H9 (cell line): ENCODE measurements at regions not wholly inside any gene's neighbourhood (a gene's known extent, or its start where the extent isn't known, plus 50 kb on each side); places are given as distances from the start of the nearest gene placed in this dataset.

ENCODE experiments used
- DNase-seq: peaks from one replicate; pipeline ENCODE4 v3.0.0-alpha.2; 2017
- H2AFZ ChIP-seq: one replicate; pipeline ENCODE4 v1.6.1; 2013; ENCODE audit warnings: mild to moderate bottlenecking, low read length, control low read depth, moderate library complexity
- H2AK5ac ChIP-seq: 2 replicates; pipeline ENCODE4 v1.6.1; 2013; ENCODE audit warnings: low read length, control low read depth, mixed read lengths; ENCODE audit not compliant: insufficient read length
- H2BK120ac ChIP-seq: one replicate; pipeline ENCODE4 v1.6.1; 2013; ENCODE audit warnings: low read depth, mild to moderate bottlenecking, low read length, control low read depth, inconsistent platforms; ENCODE audit not compliant: poor library complexity, severe bottlenecking
- H2BK12ac ChIP-seq: 2 replicates; pipeline ENCODE4 v1.6.1; 2013; ENCODE audit warnings: low read length, control low read depth, mixed read lengths, low read depth; ENCODE audit not compliant: insufficient read length
- H2BK15ac ChIP-seq: 2 replicates; pipeline ENCODE4 v1.6.1; 2013; ENCODE audit warnings: low read depth, low read length, control low read depth
- H2BK20ac ChIP-seq: one replicate; pipeline ENCODE4 v1.6.1; 2013; ENCODE audit warnings: low read depth, mild to moderate bottlenecking, low read length, control low read depth, inconsistent platforms; ENCODE audit not compliant: poor library complexity, severe bottlenecking
- H2BK5ac ChIP-seq: 2 replicates; pipeline ENCODE4 v1.6.1; 2013; ENCODE audit warnings: low read length, control low read depth, mixed read lengths; ENCODE audit not compliant: insufficient read length
- H3K14ac ChIP-seq: 2 replicates; pipeline ENCODE4 v1.6.1; 2013; ENCODE audit warnings: low read length, control low read depth; ENCODE audit not compliant: insufficient read depth
- H3K18ac ChIP-seq: 2 replicates; pipeline ENCODE4 v1.6.1; 2013; ENCODE audit warnings: low read depth, mild to moderate bottlenecking, mixed read lengths, low read length, control low read depth; ENCODE audit not compliant: insufficient read length
- H3K23ac ChIP-seq: 2 replicates; pipeline ENCODE4 v1.6.1; 2013; ENCODE audit warnings: low read length, control low read depth, mixed read lengths, low read depth; ENCODE audit not compliant: insufficient read length
- H3K23me2 ChIP-seq: 2 replicates; pipeline ENCODE4 v1.6.1; 2013; ENCODE audit warnings: low read depth, mild to moderate bottlenecking, mixed read lengths, low read length, control low read depth; ENCODE audit not compliant: insufficient read length, poor library complexity, severe bottlenecking
- H3K27ac ChIP-seq: 2 replicates; pipeline ENCODE4 v1.5.1; 2013; ENCODE audit warnings: low read length, control low read depth, mixed read lengths, low read depth; ENCODE audit not compliant: insufficient read length
- H3K27me3 ChIP-seq: 2 replicates; pipeline ENCODE4 v1.6.1; 2013; ENCODE audit warnings: low read length, control low read depth, inconsistent platforms; ENCODE audit not compliant: insufficient read depth
- H3K4ac ChIP-seq: 2 replicates; pipeline ENCODE4 v1.6.1; 2013; ENCODE audit warnings: low read depth, mild to moderate bottlenecking, control low read depth, inconsistent platforms, low read length, moderate library complexity
- H3K4me1 ChIP-seq: 2 replicates; pipeline ENCODE4 v1.6.1; 2013; ENCODE audit warnings: low read length, control low read depth, inconsistent platforms; ENCODE audit not compliant: insufficient read depth
- H3K4me2 ChIP-seq: 2 replicates; pipeline ENCODE4 v1.6.1; 2013; ENCODE audit warnings: low read length, control low read depth, mixed read lengths; ENCODE audit not compliant: insufficient read length, insufficient read depth
- H3K56ac ChIP-seq: 2 replicates; pipeline ENCODE4 v1.6.1; 2013; ENCODE audit warnings: low read depth, mild to moderate bottlenecking, mixed read lengths, low read length, control low read depth; ENCODE audit not compliant: insufficient read length
- H3K79me1 ChIP-seq: 2 replicates; pipeline ENCODE4 v1.6.1; 2013; ENCODE audit warnings: low read depth, mild to moderate bottlenecking, moderate library complexity, low read length, control low read depth, inconsistent platforms; ENCODE audit not compliant: insufficient read depth, poor library complexity, severe bottlenecking
- H3K79me2 ChIP-seq: 2 replicates; pipeline ENCODE4 v1.6.1; 2013; ENCODE audit warnings: low read length, control low read depth, inconsistent platforms; ENCODE audit not compliant: insufficient read depth
- H3K9ac ChIP-seq: 2 replicates; pipeline ENCODE4 v1.6.1; 2013; ENCODE audit warnings: low read length, control low read depth, mixed read lengths; ENCODE audit not compliant: insufficient read length; ENCODE audit errors: extremely low read depth
- H3K9me3 ChIP-seq: one replicate; pipeline ENCODE4 v1.6.1; 2013; ENCODE audit warnings: low read depth, low read length, inconsistent platforms; ENCODE audit not compliant: control insufficient read depth
- H3T11ph ChIP-seq: one replicate; pipeline ENCODE4 v1.6.1; 2013; ENCODE audit warnings: mild to moderate bottlenecking, low read length, control low read depth, inconsistent platforms
- H4K20me1 ChIP-seq: one replicate; pipeline ENCODE4 v1.6.1; 2013; ENCODE audit not compliant: control insufficient read depth, insufficient read length, insufficient read depth
- H4K5ac ChIP-seq: 2 replicates; pipeline ENCODE4 v1.6.1; 2013; ENCODE audit warnings: low read depth, mild to moderate bottlenecking, mixed read lengths, low read length, control low read depth; ENCODE audit not compliant: insufficient read length
- H4K8ac ChIP-seq: replicated peaks from 2 replicates; pipeline ENCODE4 v1.6.1; 2013; ENCODE audit warnings: low read length, control low read depth, mixed read lengths, low read depth; ENCODE audit not compliant: insufficient read length
- H4K91ac ChIP-seq: 2 replicates; pipeline ENCODE4 v1.6.1; 2013; ENCODE audit warnings: low read depth, mild to moderate bottlenecking, moderate library complexity, mixed read lengths, low read length, control low read depth; ENCODE audit not compliant: insufficient read length
- H3K27ac Mint-ChIP-seq, 3 experiments: 2 replicates in 2 of 3; 3 replicates in 1 of 3; pipeline ENCODE4 v1.8.0; 2020 to 2021; ENCODE audit warnings: mixed read lengths in 3 of 3, mild to moderate bottlenecking in 1 of 3, moderate library complexity in 1 of 3
- H3K27me3 Mint-ChIP-seq: 2 replicates; pipeline ENCODE4 v1.8.0; 2021; ENCODE audit warnings: low read depth, mild to moderate bottlenecking, moderate library complexity, mixed read lengths
- H3K36me3 Mint-ChIP-seq, 3 experiments: 2 replicates in 2 of 3; 3 replicates in 1 of 3; pipeline ENCODE4 v1.8.0; 2020 to 2021; ENCODE audit warnings: low read depth in 3 of 3, mixed read lengths in 3 of 3; ENCODE audit not compliant: insufficient read depth in 1 of 3
- H3K4me1 Mint-ChIP-seq, 2 experiments: 2 replicates each; pipeline ENCODE4 v1.8.0; 2020; ENCODE audit warnings: mixed read lengths in 2 of 2
- H3K4me3 Mint-ChIP-seq, 2 experiments: 2 replicates in 1 of 2; 3 replicates in 1 of 2; pipeline ENCODE4 v1.8.0; 2020 to 2021; ENCODE audit warnings: mild to moderate bottlenecking in 2 of 2, mixed read lengths in 2 of 2, moderate library complexity in 1 of 2
- H3K9me3 Mint-ChIP-seq, 2 experiments: 2 replicates in 1 of 2; 3 replicates in 1 of 2; pipeline ENCODE4 v1.8.0; 2020; ENCODE audit warnings: mild to moderate bottlenecking in 2 of 2, mixed read lengths in 2 of 2, moderate library complexity in 1 of 2
- WGBS: extraction: QIAGEN DNeasy Blood & Tissue Kit; methylation state at CpG from one replicate; pipeline ENCODE4 v1.1.7; 2013; ENCODE audit warnings: missing lambda C conversion rate, low lambda C conversion rate, mixed read lengths; ENCODE audit not compliant: insufficient read length; ENCODE audit errors: extremely low coverage; 5-methylcytosine and 5-hydroxymethylcytosine counted together
- TF ChIP-seq, protein P1 (sequence below): fragments of 200-600 bp; sonication (generic); conservative IDR thresholded peaks from 3 replicates; pipeline ENCODE4 v1.8.0; 2021; ENCODE audit warnings: antibody characterized with exemption, mild to moderate bottlenecking

DNA sequence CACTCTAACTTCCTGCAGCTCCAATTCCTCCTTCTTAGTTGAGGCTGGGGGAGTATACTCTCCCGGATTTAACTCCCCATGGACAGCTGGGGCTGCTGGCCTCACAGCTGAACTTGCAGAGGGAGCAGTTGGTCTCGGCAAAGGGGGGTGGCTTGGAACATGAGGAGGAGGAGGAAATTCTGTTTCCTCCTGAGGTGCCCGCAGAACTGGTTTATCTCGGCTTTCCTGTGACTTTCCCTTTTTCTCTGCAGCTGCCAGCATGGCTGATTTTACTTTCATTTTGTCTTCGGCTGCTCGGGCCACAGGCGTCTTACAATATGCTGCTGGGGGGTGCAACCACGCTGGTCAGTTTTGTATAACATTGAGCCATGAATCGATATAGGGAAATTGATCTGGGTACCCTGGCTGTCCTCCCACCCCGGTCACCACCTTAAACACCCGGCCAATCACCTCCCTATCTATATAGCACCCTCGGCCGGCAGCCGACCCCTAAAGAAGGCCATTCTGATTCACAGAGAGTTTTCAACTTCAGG, 1317.6 kb downstream of the TMEM121 start:
- H3K4me1 Mint-ChIP-seq, result no peaks in the 10 kb centered on the region
- no peak overlapping the region for H2BK120ac ChIP-seq
- H3K18ac ChIP-seq, result no peak overlapping the region
- H3K79me1 ChIP-seq, result no peaks in the 10 kb centered on the region
- DNase-seq, result no peak
- H2BK12ac ChIP-seq, result no peak overlapping the region
- H4K20me1 ChIP-seq, result no peaks in the 10 kb centered on the region
- no peak overlapping the region for H3T11ph ChIP-seq
- peaks cover 86% of the 10 kb centered on the region for H3K9me3 ChIP-seq
- TF ChIP-seq, protein P1, sequence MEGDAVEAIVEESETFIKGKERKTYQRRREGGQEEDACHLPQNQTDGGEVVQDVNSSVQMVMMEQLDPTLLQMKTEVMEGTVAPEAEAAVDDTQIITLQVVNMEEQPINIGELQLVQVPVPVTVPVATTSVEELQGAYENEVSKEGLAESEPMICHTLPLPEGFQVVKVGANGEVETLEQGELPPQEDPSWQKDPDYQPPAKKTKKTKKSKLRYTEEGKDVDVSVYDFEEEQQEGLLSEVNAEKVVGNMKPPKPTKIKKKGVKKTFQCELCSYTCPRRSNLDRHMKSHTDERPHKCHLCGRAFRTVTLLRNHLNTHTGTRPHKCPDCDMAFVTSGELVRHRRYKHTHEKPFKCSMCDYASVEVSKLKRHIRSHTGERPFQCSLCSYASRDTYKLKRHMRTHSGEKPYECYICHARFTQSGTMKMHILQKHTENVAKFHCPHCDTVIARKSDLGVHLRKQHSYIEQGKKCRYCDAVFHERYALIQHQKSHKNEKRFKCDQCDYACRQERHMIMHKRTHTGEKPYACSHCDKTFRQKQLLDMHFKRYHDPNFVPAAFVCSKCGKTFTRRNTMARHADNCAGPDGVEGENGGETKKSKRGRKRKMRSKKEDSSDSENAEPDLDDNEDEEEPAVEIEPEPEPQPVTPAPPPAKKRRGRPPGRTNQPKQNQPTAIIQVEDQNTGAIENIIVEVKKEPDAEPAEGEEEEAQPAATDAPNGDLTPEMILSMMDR, result no peak
- no peak overlapping the region for H3K27ac ChIP-seq
- H4K5ac ChIP-seq, result no peak overlapping the region
- no peak overlapping the region for H2AFZ ChIP-seq
- H3K9me3 Mint-ChIP-seq, result peaks cover 97 to 99% of the 10 kb centered on the region in 2 experiments
- no peak overlapping the region; a peak in 1 of 5 replicates for H3K4me3 Mint-ChIP-seq
- no peak overlapping the region for H3K14ac ChIP-seq
- H3K4ac ChIP-seq, result no peak overlapping the region
- H3K27me3 Mint-ChIP-seq, result no peaks in the 10 kb centered on the region; the same call in none of the 2 replicates
- H4K91ac ChIP-seq, result no peak overlapping the region
- no peak overlapping the region for H3K23ac ChIP-seq
- no peak overlapping the region for H3K9ac ChIP-seq
- no peak overlapping the region for H3K4me2 ChIP-seq
- no peak overlapping the region for H2AK5ac ChIP-seq
- H2BK5ac ChIP-seq, result no peak overlapping the region
- no peak overlapping the region for H3K27ac Mint-ChIP-seq
- no peaks in the 10 kb centered on the region for H3K79me2 ChIP-seq
- no peak overlapping the region for H2BK20ac ChIP-seq
- no CpG with 5 or more reads among the region's 14 CpGs for WGBS
- no peak overlapping the region for H4K8ac ChIP-seq
- no peak overlapping the region for H3K56ac ChIP-seq
- H2BK15ac ChIP-seq, result no peak overlapping the region
- no peaks in the 10 kb centered on the region for H3K4me1 ChIP-seq
- no peaks in the 10 kb centered on the region for H3K23me2 ChIP-seq
- peaks cover 7 to 24% (median 15%) of the 10 kb centered on the region in 3 experiments for H3K36me3 Mint-ChIP-seq
- no peaks in the 10 kb centered on the region for H3K27me3 ChIP-seq
